ENCODE measurements at regions not wholly inside any gene's neighbourhood (a gene's known extent, or its start where the extent isn't known, plus 50 kb on each side); places are given as distances from the start of the nearest gene placed in this dataset.

- TF ChIP-seq RAD21 (IDR thresholded peaks at IDR 0.05): no peak
- no peak for TF ChIP-seq RXRA (IDR thresholded peaks at IDR 0.05)
- TF ChIP-seq CTCF (IDR thresholded peaks at IDR 0.05; ENCODE audit: low read depth, low read length, missing input control): no peak
- TF ChIP-seq SP1 (IDR thresholded peaks at IDR 0.05): no peak
- TF ChIP-seq GABPA (IDR thresholded peaks at IDR 0.05 in 1 of 2, conservative IDR thresholded peaks at IDR 0.05 in 1 of 2): no peak
- TF ChIP-seq ATF3 (IDR thresholded peaks at IDR 0.05): no peak
Observed at GRCh38 chr13:88802886-88803285, 1131.7 kb downstream of the SLITRK5 start.

All from liver (tissue), 3 donors.